LNCaP clone FGC (cell line): ENCODE measurements at regions not wholly inside any gene's neighbourhood (a gene's known extent, or its start where the extent isn't known, plus 50 kb on each side); places are given as distances from the start of the nearest gene placed in this dataset.

ENCODE experiments used
- DNase-seq: peaks from one replicate; pipeline ENCODE4 v3.0.0-alpha.2; 2011; ENCODE audit warnings: low read depth
- H3K4me3 ChIP-seq: 2 replicates; pipeline ENCODE4 v1.5.1; 2011; ENCODE audit warnings: mild to moderate bottlenecking, low read depth, low read length, control low read depth
- CTCF ChIP-seq: IDR thresholded peaks from 2 replicates; pipeline ENCODE4 v1.5.1; 2012; ENCODE audit warnings: mild to moderate bottlenecking; ENCODE audit not compliant: control insufficient read depth, insufficient read depth; ENCODE audit errors: extremely low read depth

- TF ChIP-seq CTCF: no peak
- peak; percentile 45 for DNase-seq
- peak overlapping the region; percentile 33 for H3K4me3 ChIP-seq
These were observed 128.0 kb downstream of the RIN2 start for GRCh38 chr20:19885939-19886660.

GRCh38 chr20:19886661-19887288 is 128.7 kb downstream of the RIN2 start:
- no peak for DNase-seq
- peak; percentile 43 for TF ChIP-seq CTCF
- H3K4me3 ChIP-seq: peak overlapping the region; percentile 33

- no peak overlapping the region for H3K4me3 ChIP-seq
- no peak for DNase-seq
- TF ChIP-seq CTCF: no peak
These were observed 129.4 kb upstream of the NAA20 start for GRCh38 chr20:19887556-19888268.

- no peak for DNase-seq
- no peak for TF ChIP-seq CTCF
- H3K4me3 ChIP-seq: no peak overlapping the region; the same call in 1 of the 2 replicates
These were observed 128.9 kb upstream of the NAA20 start for GRCh38 chr20:19888269-19888671.

- DNase-seq: no peak
- no peak for TF ChIP-seq CTCF
- peak overlapping the region; percentile 39 for H3K4me3 ChIP-seq
These were observed 127.9 kb upstream of the NAA20 start for GRCh38 chr20:19889011-19889953.

DNA sequence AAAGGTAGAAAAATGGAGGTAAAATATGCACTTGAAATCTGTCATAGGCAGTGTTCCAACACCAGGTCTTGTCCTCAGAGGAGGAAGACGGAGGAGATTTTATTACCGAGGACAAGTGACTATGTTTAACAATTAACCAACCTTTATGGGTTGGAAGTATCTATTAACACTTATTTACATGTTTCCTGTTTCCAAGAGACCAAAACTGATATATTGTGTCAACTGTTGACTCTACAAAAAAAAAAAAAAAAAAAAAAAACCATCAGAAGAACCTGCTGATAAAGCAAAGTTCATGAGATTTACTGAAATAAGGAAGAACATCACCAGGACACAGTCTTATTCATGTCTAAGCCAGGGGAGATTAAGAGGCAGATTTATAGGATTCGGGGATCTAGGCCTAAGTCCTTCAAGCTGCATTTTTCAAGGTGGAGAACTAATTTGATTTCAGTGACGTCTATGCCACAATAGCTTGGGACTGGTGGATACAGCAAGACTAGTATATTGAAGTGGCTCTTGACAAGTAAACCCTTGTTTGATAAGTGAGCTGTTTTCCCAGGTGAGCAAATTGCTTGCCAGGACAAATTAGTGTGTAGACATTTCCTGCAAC is 126.6 kb upstream of the NAA20 start:
- peak overlapping the region; percentile 39 for H3K4me3 ChIP-seq
- no peak for TF ChIP-seq CTCF
- peak; percentile 98 for DNase-seq
